GM18520 (cell line): ENCODE measurements at regions not wholly inside any gene's neighbourhood (a gene's known extent, or its start where the extent isn't known, plus 50 kb on each side); places are given as distances from the start of the nearest gene placed in this dataset.
"Not testable (repeated sequence)": the region's sequence is repeated elsewhere in the genome, so short reads cannot be mapped to it uniquely, and the experiment has no call there.

Experiments
- ATAC-seq: cut with Tn5 transposase; IDR thresholded peaks from one replicate; pipeline ENCODE4 v1.9.1; 2021; ENCODE audit not compliant: unreplicated experiment

GRCh38 chr12:86647800-86648199 lies 391.6 kb upstream of the MGAT4C start:
- no peak for ATAC-seq

GRCh38 chr12:86634456-86635410 lies 378.5 kb upstream of the MGAT4C start:
- no peak for ATAC-seq

GRCh38 chr12:86627001-86627400 lies 370.8 kb upstream of the MGAT4C start:
- ATAC-seq = no peak

GRCh38 chr12:86623267-86623666 lies 367.1 kb upstream of the MGAT4C start:
- ATAC-seq = no peak

- no peak for ATAC-seq
Observed at GRCh38 chr12:86621957-86622356, 365.8 kb upstream of the MGAT4C start.

GRCh38 chr12:86613311-86613710 lies 357.1 kb upstream of the MGAT4C start:
- no peak for ATAC-seq

- ATAC-seq = no peak
Observed at GRCh38 chr12:86608638-86609037, 352.4 kb upstream of the MGAT4C start.

- no peak for ATAC-seq
Observed at GRCh38 chr12:86601550-86602308, 345.5 kb upstream of the MGAT4C start.

GRCh38 chr12:86600664-86601231 lies 344.6 kb upstream of the MGAT4C start:
- ATAC-seq = no peak

- no peak for ATAC-seq
Observed at GRCh38 chr12:86597431-86597830, 341.2 kb upstream of the MGAT4C start.

- ATAC-seq = no peak
Observed at GRCh38 chr12:86590296-86590695, 334.1 kb upstream of the MGAT4C start.

- no peak for ATAC-seq
Observed at GRCh38 chr12:86574143-86574542, 318.0 kb upstream of the MGAT4C start.

- ATAC-seq = no peak
Observed at GRCh38 chr12:86572455-86572854, 316.3 kb upstream of the MGAT4C start.

GRCh38 chr12:86565038-86565437 lies 308.8 kb upstream of the MGAT4C start:
- no peak for ATAC-seq

- ATAC-seq = not testable (repeated sequence)
Observed at GRCh38 chr12:86555491-86555890, 299.3 kb upstream of the MGAT4C start.

- ATAC-seq = no peak
Observed at GRCh38 chr12:86551146-86551571, 295.0 kb upstream of the MGAT4C start.

GRCh38 chr12:86550218-86551145 lies 294.3 kb upstream of the MGAT4C start:
- no peak for ATAC-seq

- ATAC-seq = no peak
Observed at GRCh38 chr12:86543716-86544115, 287.5 kb upstream of the MGAT4C start.

- ATAC-seq = no peak
Observed at GRCh38 chr12:86530996-86531655, 274.9 kb upstream of the MGAT4C start.

- no peak for ATAC-seq
Observed at GRCh38 chr12:86526060-86526595, 269.9 kb upstream of the MGAT4C start.
